Hematopoietic multipotent progenitor cell treated with erythropoietin and hydrocortisone succinate and interleukin-3 and kit ligand, for 15 days (in vitro differentiated cells): ENCODE measurements at regions not wholly inside any gene's neighbourhood (a gene's known extent, or its start where the extent isn't known, plus 50 kb on each side); places are given as distances from the start of the nearest gene placed in this dataset.

ENCODE experiments used
- DNase-seq: peaks from one replicate; pipeline ENCODE4 v3.0.0-alpha.2; 2015; ENCODE audit warnings: low spot score

DNA sequence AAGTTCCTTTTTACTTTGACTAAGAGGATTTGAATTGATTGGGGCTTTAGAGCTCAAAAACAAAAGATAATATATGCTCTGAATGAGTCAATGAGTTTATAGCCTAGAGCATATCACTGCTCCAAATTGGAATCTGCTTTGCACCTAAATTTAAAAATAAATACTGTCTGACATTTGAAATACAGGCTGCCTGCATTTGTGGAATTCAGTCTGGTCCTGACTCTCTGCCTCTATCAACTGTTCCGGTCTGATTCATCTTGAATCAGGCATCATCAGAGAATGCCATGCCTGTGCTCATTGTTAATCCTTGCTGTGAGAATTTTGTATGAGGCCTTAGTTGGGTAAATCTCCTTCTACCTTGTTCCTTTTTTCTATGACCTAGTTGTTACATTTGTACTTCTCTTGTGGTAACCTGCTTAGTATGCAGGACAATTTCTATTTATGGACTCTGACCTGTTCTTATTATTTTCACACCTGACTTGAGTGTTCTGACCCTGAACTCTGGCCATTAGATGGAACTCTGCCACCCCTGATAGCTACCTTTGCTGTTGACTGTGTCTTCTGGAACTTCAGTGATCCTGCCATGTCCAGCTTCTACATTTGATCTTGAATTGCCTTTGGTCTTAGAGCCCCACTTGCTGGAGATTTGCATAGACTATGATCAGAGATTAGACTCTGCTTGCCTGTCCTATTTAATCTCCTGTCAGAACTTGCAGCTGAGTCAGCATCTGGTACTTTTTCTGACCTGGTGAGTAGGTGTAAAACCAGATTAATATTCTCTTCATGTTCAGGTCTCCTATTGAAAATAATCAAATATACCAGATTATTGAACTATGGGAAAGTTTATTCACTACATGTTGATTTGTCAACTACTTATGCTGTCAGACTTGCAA is 442.7 kb upstream of the HS3ST5 start:
- DNase-seq: no peak

DNA sequence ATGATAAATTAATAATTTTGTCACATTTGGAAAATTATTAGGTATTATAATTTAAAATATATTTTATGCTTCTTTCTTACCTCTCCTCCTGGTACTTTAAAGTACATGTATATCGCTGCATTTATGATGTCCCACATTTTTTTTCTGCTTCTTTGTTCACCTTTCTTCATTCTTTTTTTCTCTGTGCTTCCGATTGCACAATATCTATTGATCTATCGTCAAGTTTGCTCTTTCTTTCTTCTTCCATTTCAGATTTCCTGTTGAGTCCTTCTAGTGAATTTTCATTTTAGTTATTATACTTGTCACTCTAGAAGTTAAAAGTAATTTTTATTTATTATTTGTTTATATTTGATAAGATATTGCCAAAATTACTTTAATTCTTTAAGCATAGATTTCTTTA is 441.0 kb upstream of the HS3ST5 start:
- no peak for DNase-seq

DNA sequence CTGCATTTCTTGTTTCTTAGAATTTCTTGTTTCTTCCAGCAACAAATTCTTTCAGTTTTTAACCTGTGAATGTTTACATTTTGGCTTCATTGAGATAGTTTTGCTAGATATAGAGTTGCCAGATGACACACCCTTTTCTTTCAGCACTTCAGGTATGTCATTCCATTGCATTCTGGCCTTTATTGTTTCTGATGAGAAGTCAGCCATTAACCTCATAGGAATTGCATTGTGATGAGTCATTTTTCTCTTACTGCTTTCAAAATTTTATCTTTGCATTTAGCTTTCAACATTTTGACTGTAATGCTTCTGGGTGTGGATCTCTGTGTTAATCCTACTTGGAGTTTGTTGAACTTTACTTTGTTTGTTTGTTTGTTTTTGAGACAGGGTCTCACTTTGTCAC is 440.3 kb upstream of the HS3ST5 start:
- no peak for DNase-seq

DNA sequence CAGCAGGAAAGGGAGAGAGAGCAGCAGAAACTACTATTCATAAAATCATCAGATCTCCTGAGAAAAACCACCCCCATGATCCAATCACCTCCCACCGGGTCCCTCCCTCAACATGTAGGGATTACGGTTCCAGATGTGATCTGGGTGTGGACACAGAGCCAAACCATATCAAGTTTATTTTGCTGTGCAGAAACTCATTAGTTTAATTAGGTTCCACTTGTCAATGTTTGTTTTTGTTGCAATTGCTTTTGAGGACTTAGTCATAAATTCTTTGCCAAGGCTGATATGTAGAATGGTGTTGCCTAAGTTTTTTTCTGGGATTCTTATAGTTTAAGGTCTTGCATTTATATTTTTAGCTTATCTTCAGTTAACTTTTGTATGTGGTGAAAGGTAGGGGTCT is 422.0 kb upstream of the HS3ST5 start:
- no peak for DNase-seq

DNA sequence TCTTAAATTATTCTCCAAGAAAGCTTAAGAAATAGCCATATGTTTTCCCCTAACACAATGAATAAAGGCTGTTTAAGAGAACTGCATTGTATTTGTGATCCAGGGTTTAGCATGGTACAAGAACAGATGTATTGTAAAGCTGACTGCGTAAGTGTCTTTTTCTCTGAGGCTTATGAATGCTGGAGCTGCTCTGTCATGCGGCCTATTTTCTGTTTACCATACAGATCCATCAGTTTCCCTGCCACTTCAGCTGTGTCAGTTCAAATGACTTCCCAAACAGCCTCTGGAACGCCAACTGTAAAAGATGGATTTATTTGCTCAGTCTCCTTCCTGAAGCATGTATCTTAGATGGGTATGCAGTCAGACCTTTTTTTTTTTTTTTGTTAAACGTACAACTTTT is 419.3 kb upstream of the HS3ST5 start:
- no peak for DNase-seq

DNA sequence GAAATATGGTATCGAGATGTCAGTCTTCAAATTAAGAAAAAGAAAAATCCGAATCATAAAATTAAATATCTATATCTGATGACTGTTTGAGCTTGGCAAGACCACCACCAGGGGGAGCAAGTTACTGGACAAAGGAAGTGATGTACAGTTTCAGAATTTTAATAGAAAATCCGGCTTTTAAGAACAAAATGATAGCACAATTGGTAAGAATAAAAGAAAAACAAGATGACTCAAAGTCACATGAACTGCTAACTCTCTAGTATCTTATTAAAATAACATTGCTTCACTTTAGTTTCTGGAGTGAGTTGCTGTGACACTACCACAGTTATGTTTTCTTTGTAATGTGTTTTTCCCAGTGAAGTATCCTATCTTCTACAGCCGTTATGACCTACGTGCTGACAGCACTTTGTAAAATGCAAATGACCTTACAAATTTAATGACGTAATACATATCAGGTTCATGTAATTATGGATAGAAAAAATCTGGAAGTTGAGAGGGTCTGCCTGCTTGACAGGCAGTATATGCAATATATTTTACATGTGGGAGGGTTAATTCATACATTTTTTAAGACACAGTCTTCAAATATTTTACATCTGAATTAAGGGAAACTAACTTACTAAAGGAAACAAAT is 405.3 kb upstream of the HS3ST5 start:
- DNase-seq: peak; percentile 5

DNA sequence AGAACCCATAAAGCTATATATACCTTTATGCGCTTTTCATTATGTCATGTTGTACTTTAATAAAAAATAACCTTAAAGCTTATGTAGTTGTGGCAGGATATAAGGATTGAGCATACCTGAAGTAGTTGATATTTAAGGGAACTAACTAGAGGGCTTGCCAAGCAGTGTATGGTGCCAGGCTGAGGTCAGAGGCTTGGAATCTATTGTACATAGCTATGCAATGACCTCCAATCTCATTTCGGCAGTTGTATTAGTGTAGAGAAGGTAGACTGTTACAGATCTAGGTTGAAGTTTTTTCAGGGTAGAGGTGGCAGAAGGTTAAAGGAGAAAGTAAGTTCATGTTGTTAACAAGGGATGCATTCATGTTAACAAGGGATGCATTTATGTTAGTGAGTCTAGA is 397.7 kb upstream of the HS3ST5 start:
- no peak for DNase-seq

DNA sequence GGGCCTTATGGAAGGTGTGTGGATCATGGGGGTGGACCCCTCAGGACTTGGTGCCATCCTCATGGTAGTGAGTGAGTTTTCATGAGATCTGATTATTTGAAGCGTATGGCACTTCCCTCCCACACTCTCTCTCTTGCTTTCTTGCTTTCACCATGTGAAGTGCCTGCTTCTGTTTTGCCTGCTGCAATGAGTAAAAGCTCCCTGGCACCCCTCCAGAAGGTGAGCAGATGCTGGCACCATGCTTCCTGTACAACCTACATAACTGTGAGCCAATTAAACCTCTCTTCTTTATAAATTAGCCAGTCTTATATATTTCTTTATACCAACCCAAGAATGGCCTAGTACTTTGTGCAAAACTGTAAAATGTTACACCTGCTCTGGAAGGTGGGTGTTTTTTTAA is 396.8 kb upstream of the HS3ST5 start:
- no peak for DNase-seq

DNA sequence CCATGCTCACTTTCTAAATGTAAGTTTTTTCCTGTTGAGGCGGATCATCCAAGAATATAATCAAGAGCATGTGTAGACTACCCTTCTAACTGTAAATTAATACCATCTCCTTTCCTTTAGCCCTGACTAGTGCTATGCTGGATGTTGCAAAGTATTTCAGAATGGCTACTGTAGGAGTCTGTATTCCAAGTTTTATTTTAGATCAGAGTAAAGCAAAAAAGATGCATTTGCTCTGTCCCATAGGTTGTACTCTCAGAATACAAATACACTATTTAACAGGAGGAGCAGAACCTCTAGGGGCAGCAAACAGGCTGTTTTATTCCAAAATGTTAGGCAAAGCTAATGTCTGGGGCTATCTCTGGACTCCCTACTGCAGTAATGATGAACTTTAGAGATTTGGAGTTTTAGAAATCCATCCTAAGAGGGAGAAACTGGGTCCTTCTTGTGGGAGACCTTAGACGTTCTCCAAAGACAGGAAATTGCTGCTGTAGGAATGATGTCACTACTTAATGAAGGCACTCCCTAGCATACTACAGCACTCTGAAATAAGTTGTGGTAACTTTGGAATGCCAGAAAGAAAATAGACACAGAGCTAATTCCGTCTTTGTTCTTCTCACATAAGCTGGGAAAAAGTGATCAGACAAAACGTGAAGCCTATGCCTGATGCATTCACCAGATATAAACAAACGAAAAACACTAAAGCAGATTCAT is 392.4 kb upstream of the HS3ST5 start:
- no peak for DNase-seq

DNA sequence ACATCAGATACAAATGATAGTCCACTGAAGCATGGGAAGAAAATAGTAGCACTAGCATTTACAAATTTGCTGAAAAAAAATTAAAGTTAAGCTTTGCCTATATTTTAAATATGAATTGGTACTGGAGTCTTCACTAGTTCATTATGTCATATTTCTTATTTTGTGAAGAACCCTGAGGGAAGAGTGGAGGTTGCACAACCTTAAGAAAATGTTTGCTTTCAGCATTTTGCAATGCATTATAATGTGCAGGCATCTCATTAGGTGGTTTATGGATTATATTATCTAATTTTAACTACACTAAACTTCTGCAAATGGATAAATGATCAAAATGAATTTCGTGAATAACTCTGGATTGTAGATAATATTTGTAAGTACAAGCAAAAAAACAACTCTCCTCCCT is 390.8 kb upstream of the HS3ST5 start:
- DNase-seq: no peak

DNA sequence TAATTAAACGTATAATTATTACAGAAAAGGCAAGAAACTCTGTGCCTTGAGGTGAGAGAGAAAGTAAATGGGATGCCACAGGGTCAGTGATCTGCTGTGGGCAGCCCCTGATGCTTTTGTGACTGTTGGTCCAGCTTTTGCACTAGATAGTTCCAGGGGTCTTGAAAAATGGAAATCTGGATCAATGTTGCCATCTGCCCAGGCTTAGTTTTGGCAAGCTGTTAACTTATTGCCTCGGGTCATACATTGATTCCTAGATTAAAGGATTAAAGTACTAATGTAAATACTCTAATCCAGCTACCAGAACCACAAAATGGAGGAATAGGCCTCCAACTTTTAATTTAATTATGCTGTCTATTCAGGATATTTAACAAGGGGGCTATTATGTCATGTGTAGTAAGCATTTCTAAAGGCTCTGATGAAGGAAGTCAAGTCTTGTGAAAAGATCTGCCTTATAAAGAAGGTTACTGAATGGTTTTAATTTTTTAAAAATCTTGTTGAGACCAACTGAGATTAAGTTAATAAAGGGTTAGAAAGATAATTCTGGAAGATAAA is 376.0 kb upstream of the HS3ST5 start:
- DNase-seq: no peak

DNA sequence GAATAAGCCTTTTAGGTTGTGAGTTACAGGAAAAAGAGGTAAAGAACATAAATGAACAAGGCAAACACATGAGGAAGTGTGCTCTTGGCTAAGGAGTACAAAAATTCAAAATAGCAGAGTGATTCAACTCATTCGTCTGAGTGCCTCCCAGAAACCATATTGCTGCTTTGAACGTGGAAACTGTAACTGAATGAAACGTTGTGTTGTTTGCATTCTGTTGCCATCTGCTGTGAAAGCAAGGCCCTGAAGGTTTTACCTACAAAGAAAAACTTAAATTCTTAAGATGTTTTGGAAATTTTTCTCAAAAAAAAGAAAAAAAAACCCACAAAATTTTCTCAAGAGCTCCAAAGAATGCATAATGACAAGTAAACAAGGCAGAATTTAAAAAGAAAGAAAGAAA is 375.4 kb upstream of the HS3ST5 start:
- no peak for DNase-seq

DNA sequence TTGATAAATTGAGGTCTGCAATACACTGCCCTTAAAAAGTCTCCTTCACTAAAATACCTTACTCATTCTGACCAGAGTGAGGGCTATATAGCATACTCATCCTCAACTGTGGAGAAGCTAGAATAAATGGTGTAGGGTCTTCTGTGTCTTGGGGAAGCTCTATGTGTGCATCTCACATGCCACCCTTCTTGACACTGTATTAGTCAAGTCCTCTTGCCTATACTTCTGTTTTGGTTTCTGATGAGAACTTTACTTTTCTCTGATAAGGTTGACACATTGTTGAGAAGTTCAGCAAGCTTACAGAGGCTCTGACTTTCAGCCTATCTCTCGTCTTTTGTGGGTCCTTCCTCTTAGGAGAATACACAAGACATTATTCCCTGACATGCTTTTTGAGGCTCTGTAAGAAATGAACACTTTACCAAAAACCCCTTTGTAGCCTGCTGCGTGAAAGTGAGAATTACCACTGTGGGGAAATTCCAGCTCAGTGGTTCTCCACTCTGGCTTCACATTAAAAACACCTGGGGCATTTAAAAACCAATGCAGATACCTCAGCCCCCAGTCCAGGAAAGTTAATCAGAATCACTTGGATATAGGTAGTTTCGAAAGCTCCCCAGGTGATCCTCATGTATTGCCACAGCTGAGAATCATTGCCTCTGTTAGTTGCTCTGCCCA is 372.1 kb upstream of the HS3ST5 start:
- no peak for DNase-seq

DNA sequence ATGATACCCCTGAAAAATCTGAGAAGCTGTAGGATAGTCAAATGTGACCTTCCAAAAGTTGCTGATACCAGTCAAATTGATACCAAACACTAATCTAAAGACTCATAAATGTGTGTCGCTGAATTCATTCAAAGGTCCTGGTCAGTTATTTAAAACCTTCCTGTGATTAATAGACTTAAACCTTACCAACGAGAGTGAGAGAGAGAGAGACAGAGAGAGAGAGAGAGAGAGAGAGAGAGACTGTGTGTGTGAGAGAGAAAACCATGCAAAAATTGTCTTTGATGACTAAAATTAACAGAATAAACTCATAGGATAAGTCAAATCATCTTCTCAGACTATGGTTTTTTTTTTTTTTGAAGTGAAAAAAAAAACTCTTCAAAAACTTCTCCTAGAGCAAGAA is 370.9 kb upstream of the HS3ST5 start:
- no peak for DNase-seq

DNA sequence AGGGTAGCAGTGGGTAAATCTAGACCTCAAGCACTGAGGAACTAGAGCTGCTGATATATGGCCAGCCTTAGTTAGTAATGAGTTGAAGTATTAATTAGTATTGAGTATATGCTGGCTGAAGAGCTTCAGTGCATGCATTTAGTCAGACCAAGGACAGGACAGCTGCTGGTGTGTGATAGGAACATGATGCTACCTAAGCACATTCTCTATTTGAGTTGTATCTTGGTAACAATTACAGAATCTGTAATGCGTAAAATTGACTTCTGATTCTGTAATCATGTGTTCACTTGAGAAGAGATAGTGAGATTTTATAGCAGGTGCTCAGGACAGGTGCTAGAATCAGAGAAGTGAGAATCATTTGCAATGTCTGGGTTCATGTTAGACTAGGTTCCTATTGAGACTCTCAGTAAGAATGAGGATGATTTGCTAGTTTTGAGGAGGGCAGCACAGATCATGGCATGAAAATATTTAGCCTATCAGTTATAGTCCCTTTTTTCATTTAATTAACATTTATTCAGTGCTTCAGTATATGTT is 369.4 kb upstream of the HS3ST5 start:
- no peak for DNase-seq

DNA sequence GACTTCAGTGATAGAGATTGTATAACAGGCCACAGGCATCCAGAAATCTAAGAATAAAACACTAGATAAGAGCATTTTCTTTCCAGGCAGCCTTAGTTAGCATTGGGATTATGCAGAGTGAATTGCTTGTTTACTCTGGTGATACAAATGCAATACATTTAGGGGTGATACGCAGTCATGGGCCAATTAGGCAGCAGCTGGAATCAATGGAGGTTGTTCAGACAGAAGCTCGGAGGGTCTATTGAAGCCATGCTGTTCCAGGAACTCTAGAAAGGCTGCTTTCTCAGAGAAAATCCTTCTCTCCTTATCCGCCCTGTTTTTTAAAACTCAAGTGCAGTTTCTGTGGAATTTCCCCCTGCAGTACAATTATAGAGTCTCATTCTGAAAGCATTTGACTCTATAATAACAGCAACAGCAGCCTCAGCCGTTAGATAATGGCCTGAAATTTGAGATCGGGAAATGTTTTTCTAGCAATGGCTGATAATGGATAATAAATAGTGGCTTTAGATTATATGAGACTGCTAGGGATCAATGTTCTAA is 364.3 kb upstream of the HS3ST5 start:
- DNase-seq: no peak

DNA sequence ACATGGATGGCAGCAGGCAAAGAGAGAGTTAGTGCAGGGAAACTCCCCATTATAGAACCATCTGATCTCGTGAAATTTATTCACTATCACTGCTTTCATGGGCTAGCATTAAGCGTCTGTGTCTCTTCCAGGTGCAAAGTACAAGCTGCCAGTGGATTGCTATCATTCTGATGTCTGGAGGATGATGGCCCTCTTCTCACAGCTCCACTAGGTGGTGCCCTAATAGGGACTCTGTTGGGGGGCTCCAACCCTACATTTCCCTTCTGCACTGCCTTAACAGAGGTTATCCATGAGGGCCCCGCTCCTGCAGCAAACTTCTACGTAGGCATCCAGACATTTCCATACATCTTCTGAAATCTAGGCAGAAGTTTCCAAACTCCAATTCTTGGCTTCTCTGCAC is 347.8 kb upstream of the HS3ST5 start:
- DNase-seq: no peak

DNA sequence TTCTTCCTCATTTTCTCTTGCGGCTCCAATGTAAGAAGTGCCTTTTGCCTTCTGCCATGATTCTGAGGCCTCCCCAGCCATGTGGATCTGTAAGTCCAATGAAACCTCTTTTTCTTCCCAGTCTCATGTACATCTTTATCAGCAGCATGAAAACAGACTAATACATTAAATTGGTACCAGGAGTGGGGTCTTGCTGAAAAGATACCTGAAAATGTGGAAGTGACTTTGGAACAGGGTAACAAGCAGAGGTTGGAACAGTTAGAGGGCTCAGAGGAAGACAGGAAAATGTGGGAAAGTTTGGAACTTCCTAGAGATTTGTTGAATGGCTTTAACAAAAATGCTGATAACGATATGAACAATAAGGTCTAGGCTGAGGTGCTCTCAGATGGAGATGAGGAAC is 316.7 kb upstream of the HS3ST5 start:
- DNase-seq: no peak

DNA sequence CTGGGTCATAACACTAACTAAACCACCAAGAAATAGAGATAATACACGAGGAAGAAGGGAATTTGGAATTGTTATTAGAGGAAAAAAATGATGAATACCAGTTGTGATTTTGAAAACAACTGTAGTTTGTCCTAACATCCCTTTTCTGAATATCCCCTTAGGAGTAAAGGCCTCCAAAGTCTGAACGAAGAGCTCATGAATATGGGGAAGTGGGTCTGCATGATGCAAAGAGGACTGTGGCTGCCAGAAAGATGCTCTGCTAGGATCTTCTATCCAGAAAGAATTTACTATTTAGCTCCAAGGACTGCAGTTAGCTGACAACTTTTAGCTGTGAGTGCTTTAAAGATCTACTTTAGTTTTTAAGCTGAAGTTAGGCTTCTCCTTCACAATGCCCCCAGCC is 308.8 kb upstream of the HS3ST5 start:
- DNase-seq: no peak

DNA sequence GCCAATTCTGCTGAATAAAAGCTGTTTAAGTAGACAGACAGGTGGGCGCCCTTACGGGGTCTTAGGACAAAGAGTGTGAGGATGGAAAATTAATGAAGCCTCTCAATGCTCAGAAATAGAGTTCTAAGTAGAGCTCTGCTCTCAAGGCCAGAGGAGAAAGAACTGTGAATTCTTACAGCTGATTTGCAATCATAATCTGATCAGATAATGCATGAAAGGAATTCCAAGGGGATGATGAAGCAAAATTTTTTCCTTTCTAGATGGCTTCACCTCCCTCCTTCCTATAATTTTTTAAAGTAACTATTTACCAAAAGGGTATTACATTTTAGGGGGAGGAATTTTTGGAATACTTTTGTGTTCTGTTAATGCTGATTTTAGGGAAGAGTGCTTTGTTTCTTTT is 308.1 kb upstream of the HS3ST5 start:
- DNase-seq: no peak

DNA sequence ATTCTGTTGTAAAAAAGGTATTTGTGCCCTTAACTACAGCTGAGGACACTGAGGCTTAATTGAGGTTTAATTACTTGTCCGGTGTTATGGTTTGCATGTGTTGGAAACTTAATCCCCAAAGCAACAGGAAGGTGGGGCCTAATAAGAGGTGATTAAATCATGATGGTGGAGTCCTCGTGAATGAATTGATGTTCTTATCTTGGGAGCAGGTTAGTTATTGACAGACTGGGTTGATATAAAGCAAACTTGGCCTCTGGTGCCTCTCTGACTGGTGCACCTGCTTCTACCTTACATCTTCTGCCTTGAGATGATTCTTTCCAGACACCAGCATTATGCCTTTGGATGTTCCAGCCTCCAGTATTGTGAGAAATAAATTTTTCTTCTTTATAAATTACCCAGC is 306.5 kb upstream of the HS3ST5 start:
- DNase-seq: no peak

DNA sequence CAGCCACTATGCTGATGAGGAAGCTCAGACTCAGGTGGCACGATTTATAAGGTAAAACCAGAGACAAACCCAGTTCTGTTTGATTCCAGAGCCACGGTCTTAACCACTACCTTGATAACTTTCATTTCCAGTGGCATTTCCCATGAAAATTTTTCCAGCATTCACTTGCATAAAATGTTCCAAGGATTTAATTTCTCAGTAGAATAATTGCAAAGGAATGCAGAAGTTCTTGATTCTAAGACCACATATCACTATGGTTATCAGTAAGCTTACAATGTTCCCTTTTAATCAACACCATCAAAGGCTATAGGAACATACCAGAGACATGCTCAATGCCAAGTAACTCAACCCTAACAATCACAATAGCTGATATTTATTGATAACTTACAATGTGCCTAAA is 306.0 kb upstream of the HS3ST5 start:
- DNase-seq: no peak
